ENCODE measurements at regions not wholly inside any gene's neighbourhood (a gene's known extent, or its start where the extent isn't known, plus 50 kb on each side); places are given as distances from the start of the nearest gene placed in this dataset.

DNA sequence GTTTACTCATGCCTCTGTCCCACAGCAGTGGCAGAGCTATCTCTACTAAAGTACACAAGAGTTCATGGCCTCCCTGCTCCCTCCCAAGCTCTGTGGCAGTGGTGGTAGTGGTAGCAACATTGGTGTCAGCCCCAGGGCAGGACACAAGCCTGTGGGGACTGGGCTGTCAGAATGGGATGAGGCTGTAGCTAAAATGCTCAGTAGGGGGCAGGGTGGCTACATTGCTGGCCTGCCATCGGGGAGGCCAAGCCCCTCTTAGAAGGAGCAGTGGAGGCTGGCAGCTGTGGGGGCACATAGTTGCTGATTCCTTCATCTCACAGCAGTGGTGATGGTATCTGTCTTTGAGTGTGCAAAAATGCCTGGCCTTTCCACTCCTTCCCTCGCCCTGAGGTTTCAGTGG, 461.7 kb downstream of the PCDH18 start:
- TF ChIP-seq, protein P1, sequence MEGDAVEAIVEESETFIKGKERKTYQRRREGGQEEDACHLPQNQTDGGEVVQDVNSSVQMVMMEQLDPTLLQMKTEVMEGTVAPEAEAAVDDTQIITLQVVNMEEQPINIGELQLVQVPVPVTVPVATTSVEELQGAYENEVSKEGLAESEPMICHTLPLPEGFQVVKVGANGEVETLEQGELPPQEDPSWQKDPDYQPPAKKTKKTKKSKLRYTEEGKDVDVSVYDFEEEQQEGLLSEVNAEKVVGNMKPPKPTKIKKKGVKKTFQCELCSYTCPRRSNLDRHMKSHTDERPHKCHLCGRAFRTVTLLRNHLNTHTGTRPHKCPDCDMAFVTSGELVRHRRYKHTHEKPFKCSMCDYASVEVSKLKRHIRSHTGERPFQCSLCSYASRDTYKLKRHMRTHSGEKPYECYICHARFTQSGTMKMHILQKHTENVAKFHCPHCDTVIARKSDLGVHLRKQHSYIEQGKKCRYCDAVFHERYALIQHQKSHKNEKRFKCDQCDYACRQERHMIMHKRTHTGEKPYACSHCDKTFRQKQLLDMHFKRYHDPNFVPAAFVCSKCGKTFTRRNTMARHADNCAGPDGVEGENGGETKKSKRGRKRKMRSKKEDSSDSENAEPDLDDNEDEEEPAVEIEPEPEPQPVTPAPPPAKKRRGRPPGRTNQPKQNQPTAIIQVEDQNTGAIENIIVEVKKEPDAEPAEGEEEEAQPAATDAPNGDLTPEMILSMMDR (IDR thresholded peaks at IDR 0.05): no peak
- no peak for TF ChIP-seq POLR2A (IDR thresholded peaks at IDR 0.05)
